ENCODE measurements at regions not wholly inside any gene's neighbourhood (a gene's known extent, or its start where the extent isn't known, plus 50 kb on each side); places are given as distances from the start of the nearest gene placed in this dataset.

DNA sequence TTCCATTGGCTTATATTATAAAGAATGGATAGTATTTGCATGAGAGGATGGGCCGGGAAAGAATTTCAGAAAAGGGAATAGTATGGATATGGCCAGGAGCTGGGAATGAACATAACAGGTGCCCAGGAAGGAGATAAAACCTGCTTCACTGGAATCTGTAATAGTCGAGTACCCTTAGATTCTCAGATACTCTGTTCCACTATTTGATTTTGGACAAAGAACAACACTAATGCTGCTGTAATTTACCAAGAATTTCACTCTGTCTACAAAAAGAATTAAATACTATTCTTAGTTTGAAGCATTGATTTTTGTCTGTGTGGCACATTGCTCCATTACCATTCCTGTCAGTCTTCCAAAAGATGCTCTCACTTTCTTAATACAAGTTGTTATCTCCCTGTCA is 718.2 kb upstream of the LRRN3 start:
- TF ChIP-seq, protein P1, sequence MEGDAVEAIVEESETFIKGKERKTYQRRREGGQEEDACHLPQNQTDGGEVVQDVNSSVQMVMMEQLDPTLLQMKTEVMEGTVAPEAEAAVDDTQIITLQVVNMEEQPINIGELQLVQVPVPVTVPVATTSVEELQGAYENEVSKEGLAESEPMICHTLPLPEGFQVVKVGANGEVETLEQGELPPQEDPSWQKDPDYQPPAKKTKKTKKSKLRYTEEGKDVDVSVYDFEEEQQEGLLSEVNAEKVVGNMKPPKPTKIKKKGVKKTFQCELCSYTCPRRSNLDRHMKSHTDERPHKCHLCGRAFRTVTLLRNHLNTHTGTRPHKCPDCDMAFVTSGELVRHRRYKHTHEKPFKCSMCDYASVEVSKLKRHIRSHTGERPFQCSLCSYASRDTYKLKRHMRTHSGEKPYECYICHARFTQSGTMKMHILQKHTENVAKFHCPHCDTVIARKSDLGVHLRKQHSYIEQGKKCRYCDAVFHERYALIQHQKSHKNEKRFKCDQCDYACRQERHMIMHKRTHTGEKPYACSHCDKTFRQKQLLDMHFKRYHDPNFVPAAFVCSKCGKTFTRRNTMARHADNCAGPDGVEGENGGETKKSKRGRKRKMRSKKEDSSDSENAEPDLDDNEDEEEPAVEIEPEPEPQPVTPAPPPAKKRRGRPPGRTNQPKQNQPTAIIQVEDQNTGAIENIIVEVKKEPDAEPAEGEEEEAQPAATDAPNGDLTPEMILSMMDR (conservative IDR thresholded peaks at IDR 0.05; ENCODE audit: low read depth, low read length) = no peak
- TF ChIP-seq EZH2 (IDR thresholded peaks at IDR 0.05; ENCODE audit: low read length, unreplicated experiment) (no peak), EZH2phosphoT487 (IDR thresholded peaks at IDR 0.05; ENCODE audit: borderline replicate concordance, low read length) (no peak)

All from PC-3 (cell line).